GM21423 (cell line): ENCODE measurements at regions not wholly inside any gene's neighbourhood (a gene's known extent, or its start where the extent isn't known, plus 50 kb on each side); places are given as distances from the start of the nearest gene placed in this dataset.
"Not testable (repeated sequence)": the region's sequence is repeated elsewhere in the genome, so short reads cannot be mapped to it uniquely, and the experiment has no call there.

Experiments
- ATAC-seq: cut with Tn5 transposase; IDR thresholded peaks from one replicate; pipeline ENCODE4 v1.9.1; 2021; ENCODE audit warnings: mild to moderate bottlenecking, moderate library complexity; ENCODE audit not compliant: unreplicated experiment

DNA sequence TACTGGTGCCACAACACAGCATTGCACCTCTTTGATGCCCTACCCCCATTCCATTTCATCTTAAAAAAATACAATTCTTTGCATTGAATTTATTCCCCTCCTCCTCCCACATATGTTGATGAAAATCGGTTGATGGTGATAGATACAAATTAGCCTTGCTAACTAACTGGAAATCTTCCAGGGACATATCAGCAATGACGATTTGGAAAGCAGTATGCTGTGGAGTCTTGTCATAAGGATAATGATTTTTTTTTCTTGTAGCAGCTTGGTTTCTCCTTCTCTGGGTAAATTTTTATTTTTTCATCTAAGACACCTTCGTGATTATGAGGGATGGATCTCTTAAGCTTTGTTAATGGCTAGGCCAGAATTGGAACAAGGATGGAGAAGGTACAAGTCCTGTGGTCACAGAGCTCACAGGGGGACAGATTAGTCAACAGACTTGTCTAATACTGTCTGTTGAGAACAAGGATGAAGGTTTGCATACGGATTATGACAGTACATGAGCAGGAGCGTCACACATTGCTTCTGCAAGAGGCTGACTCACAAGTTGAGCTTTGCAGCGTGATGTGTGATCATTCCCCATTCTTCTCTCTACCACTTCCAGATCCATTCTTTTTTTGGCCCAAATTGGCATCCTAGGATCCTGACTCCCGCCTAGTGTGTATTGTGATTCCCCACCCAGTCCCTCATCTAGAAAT, 233.1 kb upstream of the FERMT1 start:
- no peak for ATAC-seq

DNA sequence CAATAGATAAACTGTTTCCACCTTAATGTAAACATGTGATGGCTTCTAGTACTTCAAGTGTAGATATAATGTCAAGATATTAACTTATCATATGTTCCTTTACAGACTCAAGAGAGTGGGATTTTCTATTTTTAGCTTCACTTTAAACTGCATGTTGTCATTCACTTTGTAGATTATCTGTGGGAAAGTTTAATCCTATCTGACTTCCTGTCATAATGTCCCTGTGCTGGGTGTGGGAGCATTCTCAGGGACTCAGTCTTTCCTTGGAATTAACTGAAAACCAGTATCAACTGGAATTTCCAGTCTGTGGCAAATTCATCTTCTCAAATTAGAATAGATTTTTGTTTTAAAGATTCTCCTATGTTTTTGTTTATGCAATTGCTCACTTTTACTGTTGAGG, 226.1 kb upstream of the FERMT1 start:
- ATAC-seq: no peak

DNA sequence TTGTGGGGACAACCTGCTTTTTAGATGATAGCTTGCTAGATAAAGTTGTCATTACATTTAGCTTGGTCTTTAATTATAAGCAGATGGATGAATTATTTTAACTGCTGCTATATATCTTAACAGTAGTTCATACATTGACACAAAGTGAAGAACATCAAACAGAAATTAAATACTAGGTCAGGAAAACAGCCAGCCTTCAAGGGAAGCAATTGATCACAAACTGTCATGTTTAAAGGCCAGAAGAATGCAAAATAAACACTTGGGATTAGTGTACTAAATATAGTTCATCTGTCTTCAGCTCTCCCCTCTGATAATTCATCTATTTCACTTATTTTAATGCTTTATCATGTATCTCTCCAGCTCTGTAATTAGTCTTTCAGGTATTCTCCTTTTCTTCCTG, 225.1 kb upstream of the FERMT1 start:
- ATAC-seq: no peak

DNA sequence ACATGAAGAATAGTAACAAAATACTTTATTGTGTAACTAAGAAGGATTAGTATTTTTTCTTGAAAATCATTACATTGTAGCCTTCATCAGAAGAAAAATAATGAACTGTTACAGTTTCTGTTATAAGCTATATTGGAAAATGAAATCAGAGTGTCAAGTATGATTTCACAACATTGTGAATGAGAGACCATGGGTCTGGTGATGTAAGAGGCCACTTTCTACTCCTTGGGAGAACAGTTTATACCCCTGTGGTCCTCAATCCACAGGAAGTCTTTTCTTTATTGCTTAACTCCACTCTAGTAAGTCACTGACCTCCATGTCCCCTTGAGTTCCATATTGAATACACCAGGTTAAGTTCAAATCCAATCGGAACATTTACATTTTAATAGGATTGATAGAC, 218.7 kb upstream of the FERMT1 start:
- no peak for ATAC-seq

DNA sequence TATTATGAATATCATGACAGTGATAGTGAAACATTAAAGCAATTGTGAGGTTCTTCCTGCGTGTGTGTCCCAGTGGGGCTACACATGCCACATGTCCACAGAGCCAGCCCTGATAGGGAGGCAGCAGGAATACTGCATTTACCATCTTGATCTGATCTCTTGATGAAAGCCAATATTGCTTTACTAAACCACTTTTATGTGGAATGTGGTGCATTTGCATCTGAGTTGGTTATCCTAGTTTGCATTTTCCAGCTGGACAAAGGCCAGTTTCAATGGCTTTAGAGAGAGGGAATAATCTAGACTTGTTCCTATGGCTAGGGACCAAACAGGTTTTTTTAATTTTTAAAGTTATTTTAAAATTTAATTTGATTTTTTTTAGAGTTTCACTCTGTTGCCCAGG, 216.3 kb upstream of the FERMT1 start:
- no peak for ATAC-seq

DNA sequence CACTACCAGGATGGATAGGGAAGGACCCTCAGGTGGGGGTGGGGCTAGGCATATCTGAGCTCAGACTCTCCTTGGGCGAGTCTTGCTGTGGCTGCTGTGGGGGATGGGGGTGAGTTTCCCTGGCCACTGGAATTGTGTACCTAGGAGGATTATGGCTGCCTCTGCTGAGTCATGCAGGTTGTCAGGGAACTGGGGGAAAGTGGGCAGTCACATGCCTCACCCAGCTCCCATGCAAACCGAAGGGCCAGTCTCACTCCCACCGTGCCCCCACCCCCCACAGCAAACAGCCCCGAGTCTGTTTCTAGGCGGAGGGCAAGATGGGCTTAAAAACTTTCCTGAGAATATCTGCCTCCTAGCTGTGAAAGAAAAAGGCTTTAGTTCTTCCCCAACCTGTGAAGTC, 210.3 kb upstream of the FERMT1 start:
- no peak for ATAC-seq

DNA sequence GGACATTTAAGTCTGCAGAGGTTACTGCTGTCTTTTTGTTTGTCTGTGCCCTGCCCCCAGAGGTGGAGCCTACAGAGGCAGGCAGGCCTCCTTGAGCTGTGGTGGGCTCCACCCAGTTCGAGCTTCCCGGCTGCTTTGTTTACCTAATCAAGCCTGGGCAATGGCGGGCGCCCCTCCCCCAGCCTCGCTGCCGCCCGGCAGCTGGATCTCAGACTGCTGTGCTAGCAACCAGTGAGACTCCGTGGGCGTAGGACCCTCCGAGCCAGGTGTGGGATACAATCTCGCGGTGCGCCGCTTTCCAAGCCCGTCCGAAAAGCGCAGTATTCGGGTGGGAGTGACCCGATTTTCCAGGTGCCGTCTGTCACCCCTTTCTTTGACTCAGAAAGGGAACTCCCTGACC, 198.4 kb upstream of the FERMT1 start:
- ATAC-seq: not testable (repeated sequence)

DNA sequence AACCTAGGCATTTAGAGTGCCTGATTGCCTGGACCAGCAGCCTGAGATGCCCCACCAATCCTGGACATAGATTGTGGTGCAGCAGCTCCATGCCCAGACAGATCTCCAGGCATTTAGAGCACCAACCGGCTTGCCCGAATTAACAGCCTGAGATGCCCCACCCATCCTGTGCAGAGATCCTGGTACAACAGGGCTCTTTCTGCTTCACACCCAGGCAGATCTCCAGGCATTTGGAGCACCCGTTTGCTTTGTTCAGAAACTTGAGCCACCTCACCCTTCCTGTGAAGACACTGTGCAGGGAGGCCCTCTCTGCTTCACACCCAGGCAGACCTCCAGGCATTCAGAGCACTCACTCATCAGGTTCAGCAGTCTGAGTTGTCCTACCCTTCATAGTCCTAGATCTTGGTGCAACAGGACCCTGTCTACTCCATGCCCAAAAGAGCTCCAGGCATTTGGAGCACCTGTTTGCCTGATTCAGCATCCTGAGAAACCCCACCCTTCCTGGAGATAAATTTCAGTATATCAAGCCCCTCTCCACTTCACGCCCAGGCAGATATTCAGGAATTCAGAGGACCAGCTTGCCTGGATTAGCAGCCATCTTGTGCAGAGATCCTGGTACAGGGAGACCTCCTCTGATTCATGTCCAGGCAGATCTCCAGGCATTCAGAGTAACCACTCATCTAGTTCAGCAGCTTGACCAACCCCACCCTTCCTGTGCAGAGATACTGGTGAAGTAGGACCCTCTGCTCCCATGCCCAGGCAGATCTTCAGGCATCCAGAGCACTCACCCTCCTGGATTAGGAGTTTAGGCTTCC, 189.2 kb upstream of the FERMT1 start:
- no peak for ATAC-seq

DNA sequence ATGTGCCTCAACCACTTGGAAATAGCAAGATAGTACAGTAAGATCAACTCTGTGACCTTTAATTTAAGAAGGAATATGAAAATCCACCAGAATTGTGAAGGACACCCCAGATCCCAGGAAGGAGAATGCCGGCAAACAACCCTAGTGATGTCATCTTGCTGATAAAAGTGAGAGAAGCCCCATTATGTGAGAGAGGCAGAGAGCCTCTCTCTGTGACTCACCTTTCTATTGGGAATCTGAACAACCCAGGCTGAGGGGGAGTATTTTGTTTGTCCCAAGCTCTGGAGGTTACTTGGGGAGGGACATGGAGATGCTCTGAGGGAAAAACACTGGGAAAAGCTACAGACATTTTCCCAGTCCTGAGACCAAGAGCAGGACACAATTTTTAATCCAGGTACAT, 188.3 kb upstream of the FERMT1 start:
- no peak for ATAC-seq

DNA sequence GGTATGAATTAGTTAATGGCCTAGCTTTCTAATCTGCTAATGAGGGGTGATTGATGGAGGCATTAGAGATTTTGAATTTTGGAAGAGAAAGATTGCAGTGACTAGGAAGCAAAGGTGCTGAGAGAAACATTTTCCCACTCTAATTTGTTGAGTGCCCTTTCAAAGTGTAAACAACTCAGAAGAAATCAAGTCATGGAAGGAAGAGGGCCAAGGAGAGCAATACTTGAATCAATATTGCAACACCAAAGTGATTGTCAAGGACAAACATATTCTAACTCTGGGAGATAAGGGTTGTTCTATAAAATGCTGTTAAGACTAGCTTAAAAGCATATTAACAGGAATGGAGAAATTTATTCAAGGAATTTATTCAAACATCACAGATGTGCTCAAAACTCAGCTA, 182.7 kb upstream of the FERMT1 start:
- no peak for ATAC-seq

DNA sequence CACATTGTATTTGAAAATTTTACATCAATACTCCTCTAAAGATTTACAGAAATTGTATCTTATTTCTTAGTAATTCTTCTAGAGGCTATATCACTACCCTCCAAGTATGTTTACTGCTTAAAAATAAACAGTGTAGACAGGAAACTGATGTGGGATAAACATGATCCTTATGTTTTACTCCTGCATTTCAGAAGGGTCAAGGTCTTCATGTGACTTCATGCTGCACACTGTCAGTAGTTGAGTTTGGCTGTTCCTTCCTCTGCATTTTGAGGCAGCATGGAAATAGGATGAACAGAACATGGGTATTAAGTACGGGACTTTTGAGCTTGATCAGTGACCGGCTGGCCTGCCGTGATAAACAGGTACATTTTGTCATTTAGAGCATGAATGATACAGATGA, 179.2 kb upstream of the FERMT1 start:
- no peak for ATAC-seq

DNA sequence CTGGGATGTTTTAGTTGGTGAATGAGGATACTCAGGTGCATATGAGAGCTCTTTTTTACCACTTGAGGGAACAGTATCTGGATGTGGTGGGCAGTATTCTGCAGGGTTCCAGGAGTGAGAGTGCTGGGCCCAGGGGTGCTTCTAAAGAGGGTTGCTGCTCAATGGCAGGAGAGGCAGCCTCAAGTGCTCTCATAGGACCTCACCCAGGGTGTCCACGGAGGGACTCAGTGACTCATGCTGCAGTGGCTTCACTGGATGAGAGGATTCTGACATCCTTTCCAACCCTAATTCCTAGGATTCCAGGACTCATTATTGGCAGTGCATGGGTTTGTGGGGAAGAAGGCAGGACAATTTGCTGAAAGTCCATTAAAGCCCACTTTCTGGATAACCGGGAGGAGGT, 176.6 kb upstream of the FERMT1 start:
- ATAC-seq: no peak

DNA sequence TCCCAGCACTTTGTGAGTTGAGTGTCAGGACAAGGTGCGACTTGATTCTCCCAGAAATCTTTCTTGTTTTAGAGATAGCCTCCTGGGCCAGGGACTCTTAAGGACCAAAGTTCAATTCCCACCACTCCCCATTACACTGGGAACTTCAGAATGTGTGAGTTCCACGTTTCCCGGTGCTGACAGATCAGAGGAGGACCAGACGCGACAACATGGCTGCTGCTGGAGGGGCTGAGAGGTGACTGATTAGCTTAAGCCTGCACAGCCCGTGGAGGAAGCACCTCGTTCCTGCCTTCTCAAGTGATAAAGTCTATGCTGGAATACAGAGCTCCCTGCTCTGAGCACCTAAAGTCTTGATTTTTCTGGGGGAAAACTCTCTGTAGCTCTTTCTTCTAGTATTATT, 175.2 kb upstream of the FERMT1 start:
- ATAC-seq: no peak

DNA sequence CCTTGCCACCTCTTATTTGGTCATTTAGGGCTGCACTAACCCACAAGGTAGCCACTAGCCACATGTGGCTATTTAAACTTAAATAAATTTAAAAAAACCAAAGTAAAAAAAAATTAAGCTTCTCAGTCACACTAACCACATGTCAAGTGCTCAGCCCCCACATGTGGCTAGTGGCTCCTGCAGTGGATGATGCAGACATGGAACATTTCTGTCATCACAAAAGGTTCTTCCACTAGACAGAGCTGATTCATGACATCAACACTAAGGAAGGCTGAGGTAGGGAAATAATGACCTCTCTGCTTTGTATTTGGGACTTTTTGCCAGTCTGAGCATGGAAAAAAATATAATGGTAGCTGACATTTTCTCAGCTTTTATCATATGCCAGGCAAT, 173.0 kb upstream of the FERMT1 start:
- no peak for ATAC-seq

DNA sequence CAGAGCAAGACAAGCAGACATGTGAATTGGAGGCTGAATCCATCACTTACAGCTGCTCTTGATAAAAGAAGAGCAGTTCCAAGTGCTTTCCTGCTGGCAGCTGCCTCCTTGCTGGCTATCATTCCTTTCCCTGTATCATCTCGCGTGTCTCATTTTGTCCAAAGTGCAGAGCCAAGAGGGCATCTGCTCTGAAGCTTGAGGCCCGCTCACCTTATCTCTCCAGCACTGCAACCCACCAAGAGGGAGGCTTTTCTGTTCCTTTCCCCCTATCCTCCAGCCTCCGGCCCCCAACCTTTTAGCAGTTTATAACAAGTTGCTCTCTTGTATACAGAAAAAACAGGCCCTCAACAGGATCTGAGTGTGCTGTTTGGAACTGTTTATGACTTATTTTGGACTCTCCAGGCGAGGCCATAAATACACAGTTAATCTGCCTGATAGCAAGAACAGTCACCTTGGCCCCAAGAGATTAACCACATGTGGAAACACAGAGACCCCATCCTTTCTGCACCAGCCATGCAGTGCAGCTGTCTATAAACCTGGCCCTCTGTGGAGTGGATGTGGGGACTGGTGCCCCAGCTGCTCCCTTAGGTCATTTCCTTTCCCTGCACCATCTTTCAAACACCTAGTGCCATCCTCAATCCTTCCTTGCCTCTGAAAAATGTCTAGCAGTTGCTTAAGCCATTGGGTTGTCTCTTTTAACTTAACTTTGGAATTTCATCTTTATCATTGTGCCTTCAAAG, 172.5 kb upstream of the FERMT1 start:
- ATAC-seq: no peak

DNA sequence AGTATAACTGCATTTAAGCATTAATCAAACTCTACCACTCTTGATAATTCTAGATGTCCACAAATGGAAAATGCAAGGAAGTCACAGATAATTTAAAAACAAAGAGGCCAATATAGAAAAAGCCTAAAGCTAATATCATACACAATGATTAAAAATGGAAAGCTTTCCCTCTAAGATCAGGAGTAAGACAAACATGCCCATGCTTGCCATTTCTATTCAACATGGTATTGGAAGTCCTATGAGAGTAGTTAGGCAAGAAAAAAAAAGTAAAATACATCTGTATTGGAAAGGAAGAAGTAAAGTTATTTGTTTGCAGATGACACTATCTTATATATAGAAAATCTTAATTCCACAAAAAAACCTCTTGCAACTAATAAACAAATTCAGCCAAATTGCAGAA, 164.6 kb upstream of the FERMT1 start:
- ATAC-seq: no peak

DNA sequence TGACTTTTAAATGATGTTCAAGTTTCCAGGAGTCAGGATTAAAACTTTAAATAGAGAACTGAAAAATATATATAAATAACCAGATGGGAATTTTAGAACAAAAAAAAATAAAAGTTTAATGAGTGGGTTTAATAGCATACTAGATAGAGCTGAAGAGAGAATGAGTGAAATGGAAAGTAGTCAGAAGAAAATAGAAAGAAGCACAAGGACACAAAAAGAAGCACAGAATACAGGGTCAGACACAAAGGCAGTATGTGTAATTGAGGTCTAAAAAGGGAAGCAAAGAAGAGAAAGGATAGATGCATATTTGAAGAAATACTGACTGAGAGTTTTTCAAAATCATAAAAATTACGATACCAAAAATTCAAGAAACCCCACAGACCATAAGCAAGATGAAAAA, 159.8 kb upstream of the FERMT1 start:
- no peak for ATAC-seq

DNA sequence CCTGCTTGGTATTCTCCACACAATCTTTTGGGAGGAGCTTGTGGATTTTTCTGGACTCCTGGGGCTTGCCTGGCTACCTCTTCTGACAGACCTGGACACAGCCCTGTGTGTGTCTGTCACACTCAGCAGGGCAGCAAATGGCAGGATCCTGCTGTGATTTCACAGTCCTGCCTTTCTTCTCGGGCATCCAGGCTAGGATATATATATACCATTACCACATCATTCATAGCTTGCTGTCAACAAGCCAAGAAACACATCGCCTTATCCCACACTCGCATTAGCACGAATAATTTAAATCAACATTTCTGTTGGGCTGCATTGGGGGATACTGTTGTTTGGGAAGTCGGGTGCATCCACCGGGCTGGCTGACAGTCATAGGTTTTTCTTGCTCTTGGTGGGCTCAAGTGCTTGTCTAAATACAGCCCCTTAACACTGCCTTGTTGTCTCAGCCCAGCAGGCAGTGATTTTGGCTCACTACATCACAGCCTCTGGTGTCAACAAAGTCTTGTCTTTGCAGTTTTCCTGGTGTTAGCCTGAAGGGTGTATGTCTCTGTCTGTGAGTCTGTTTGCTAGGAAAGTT, 154.9 kb upstream of the FERMT1 start:
- no peak for ATAC-seq

DNA sequence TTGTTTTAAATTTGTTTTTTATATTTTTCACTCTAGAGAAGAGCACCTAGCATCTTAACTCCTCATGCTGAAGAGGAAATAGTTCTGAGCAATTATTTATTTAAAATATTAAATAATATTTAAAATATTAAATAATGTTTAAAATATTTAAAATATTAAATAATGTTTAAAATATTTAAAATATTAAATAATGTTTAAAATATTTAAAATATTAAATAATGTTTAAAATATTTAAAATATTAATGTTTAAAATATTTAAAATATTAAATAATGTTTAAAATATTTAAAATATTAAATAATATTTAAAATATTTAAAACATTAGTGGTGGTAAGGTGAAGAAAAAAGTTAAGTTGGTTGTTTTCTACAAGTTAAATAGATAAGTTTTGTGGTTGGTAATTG, 147.6 kb upstream of the FERMT1 start:
- ATAC-seq: not testable (repeated sequence)

DNA sequence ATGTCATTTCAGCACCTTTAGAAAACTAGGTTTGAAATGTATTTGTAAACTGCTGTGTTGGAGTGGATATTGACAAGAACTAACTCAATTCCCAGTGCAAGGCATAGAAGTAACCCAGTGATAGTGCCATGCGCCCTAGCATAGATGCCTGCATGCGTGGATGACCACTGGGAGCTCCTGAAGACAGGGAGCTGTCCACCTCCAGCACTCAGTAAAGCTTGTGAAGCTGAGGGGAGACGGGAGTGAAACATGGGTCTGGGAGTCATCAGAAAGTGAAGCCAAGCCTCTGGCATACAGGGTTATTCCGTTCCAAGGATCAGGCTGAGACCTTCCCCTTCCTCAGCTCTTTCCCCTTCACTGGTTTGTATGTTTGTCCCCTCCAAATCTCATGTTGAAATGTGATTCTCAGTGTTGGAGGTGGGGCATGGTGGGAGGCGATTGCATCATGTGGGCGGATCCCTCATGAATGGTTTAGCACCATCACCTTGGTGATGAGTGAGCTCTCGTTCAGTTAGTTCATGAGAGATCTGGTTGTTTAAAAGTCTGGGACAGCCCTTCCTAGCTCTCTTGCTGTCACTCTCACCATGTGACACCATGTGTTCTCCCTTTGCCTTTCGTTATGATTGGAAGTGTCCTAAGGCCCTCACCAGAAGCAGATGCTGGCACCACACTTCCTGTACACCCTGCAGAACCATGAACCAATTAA, 146.5 kb upstream of the FERMT1 start:
- ATAC-seq: no peak
